ENCODE measurements at regions not wholly inside any gene's neighbourhood (a gene's known extent, or its start where the extent isn't known, plus 50 kb on each side); places are given as distances from the start of the nearest gene placed in this dataset.

DNA sequence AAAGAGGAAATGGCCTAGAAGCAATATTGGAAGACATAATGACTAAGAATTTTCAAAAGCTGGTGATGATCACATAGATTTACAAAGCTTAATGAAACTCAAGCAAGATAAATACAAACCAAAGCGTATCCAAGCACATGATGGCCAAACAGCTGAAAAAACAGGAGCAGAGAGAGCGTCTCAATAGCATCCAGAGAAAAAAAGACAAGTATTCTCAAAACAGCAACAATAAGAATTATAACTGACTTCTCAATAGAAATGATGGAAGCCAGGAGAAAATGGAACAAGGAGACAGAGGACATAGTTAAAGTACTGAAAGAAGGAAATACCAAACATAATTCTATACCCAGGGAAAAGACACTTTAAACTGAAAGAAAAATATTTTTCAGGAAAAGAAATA, 437.2 kb upstream of the TNP1 start:
- TF ChIP-seq, protein P1, sequence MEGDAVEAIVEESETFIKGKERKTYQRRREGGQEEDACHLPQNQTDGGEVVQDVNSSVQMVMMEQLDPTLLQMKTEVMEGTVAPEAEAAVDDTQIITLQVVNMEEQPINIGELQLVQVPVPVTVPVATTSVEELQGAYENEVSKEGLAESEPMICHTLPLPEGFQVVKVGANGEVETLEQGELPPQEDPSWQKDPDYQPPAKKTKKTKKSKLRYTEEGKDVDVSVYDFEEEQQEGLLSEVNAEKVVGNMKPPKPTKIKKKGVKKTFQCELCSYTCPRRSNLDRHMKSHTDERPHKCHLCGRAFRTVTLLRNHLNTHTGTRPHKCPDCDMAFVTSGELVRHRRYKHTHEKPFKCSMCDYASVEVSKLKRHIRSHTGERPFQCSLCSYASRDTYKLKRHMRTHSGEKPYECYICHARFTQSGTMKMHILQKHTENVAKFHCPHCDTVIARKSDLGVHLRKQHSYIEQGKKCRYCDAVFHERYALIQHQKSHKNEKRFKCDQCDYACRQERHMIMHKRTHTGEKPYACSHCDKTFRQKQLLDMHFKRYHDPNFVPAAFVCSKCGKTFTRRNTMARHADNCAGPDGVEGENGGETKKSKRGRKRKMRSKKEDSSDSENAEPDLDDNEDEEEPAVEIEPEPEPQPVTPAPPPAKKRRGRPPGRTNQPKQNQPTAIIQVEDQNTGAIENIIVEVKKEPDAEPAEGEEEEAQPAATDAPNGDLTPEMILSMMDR (IDR thresholded peaks at IDR 0.05; ENCODE audit: low read depth, low read length, poor library complexity, severe bottlenecking), result no peak
- no peak for TF ChIP-seq EZH2phosphoT487 (IDR thresholded peaks at IDR 0.05; ENCODE audit: borderline replicate concordance, low read length)

Measured in DOHH2 (cell line).